Spleen (tissue), 11 donors: ENCODE measurements at regions not wholly inside any gene's neighbourhood (a gene's known extent, or its start where the extent isn't known, plus 50 kb on each side); places are given as distances from the start of the nearest gene placed in this dataset.

Experiments
- DNase-seq: peaks from one replicate; pipeline ENCODE4 v3.0.0-alpha.2; 2020
- H3K27ac ChIP-seq, 8 donors: fragments of 200-600 bp; sonication (generic) in 7 of 8; 1 replicate in 4 of 8; 2 replicates in 4 of 8; pipeline versions ENCODE4 v1.5.0 to v1.8.0; 2016 to 2021; ENCODE audit warnings: inconsistent platforms in 4 of 8, mild to moderate bottlenecking in 4 of 8, moderate library complexity in 1 of 8
- H3K27me3 ChIP-seq, 7 donors: fragments of 200-600 bp; sonication (generic) in 6 of 7; replicated peaks in 1 of 7; 1 replicate in 4 of 7; 2 replicates in 3 of 7; pipeline versions ENCODE4 v1.5.0 to v1.8.0; 2016 to 2021; ENCODE audit warnings: inconsistent platforms in 3 of 7, mild to moderate bottlenecking in 1 of 7
- H3K36me3 ChIP-seq, 6 donors: fragments of 200-600 bp; sonication (generic) in 5 of 6; 1 replicate in 4 of 6; 2 replicates in 2 of 6; pipeline versions ENCODE4 v1.5.0 to v1.8.0; 2016 to 2021; ENCODE audit warnings: inconsistent platforms in 2 of 6
- H3K4me1 ChIP-seq, 6 donors: fragments of 200-600 bp; sonication (generic) in 5 of 6; 1 replicate in 3 of 6; 2 replicates in 3 of 6; pipeline versions ENCODE4 v1.5.0 to v1.8.0; 2016 to 2021; ENCODE audit warnings: inconsistent platforms in 3 of 6
- H3K4me3 ChIP-seq, 8 donors: fragments of 200-600 bp; sonication (generic) in 7 of 8; 1 replicate in 4 of 8; 2 replicates in 4 of 8; pipeline versions ENCODE4 v1.5.0 to v1.8.0; 2016 to 2021; ENCODE audit warnings: inconsistent platforms in 4 of 8, mild to moderate bottlenecking in 4 of 8, moderate library complexity in 2 of 8
- H3K9me3 ChIP-seq, 8 donors: fragments of 200-600 bp; sonication (generic) in 7 of 8; 1 replicate in 4 of 8; 2 replicates in 4 of 8; pipeline versions ENCODE4 v1.5.0 to v1.8.0; 2016 to 2021; ENCODE audit warnings: inconsistent platforms in 4 of 8
- POLR2A ChIP-seq, 3 donors: fragments of 450-650 bp; IDR thresholded peaks; one replicate each; pipeline ENCODE4 v1.5.1; 2017; ENCODE audit warnings: antibody characterized with exemption in 3 of 3, mild to moderate bottlenecking in 1 of 3
- POLR2AphosphoS5 ChIP-seq, 3 donors: sonication (generic); formaldehyde crosslinking; IDR thresholded peaks; one replicate each; pipeline ENCODE4 v1.5.1; 2017; ENCODE audit warnings: antibody characterized with exemption in 3 of 3
- WGBS, 5 donors: extraction: QIAGEN DNeasy Blood & Tissue Kit in 3 of 5; methylation state at CpG; one replicate each; pipeline versions ENCODE4 v1.1.5 to v1.1.7; 2013 to 2018; 5-methylcytosine and 5-hydroxymethylcytosine counted together
- intact Hi-C: fragments of 100-400 bp; cut with DNase I; formaldehyde crosslinking; loops from one replicate; pipeline ENCODE4 v1.15.0; 2023; ENCODE audit warnings: low total_unique reads
- TF ChIP-seq, protein P1 (sequence below), 11 experiments: fragments of 200-600 bp in 7 of 11; fragments of 450-650 bp in 4 of 11; sonication (generic) in 4 of 11; IDR thresholded peaks in 8 of 11; conservative IDR thresholded peaks in 3 of 11; 1 replicate in 7 of 11; 2 replicates in 4 of 11; pipeline versions ENCODE4 v1.4.0 to v1.8.0; 2016 to 2021; ENCODE audit warnings: antibody characterized with exemption in 11 of 11, inconsistent platforms in 4 of 11, mild to moderate bottlenecking in 1 of 11
- donor health status: healthy with polysubstance abuse.
- donor health status: DM: no; HTN: no; CAD: no; lungs with moderate emphysema.
- donor health status: DM: no; HTN: no; CAD: no.
- donor health status: Bipolar disorder and iron deficiency.
- donor health status: healthy.
- donor health status: DM: no; HTN: no; CAD: no.
- donor health status: DM: yes; HTN: yes; CAD: no.

DNA sequence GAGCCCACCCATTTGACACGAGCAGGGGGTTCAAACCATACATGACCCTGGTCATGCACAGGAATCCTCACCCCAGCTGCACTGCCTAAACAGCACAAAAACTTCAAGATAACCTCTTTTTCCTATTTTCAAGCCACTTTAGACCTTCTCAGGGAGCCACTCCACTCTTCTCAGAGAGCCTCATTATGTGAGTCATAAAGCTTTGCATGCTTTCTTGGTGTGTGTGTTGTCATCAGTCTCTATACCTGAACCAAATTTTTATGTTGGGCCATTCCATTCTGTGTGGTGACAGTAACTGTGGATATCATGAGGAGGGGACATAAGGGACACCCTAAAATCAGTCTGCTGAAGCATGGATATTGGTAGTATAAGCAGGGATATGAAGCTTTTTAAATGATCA, 769.5 kb upstream of the API5 start:
- no peak overlapping the region for H3K27ac ChIP-seq
- intact Hi-C loops = no loop called here
- DNase-seq = no peak
- no peak overlapping the region for H3K4me3 ChIP-seq
- peaks cover 0 to 14% (median 4%) of the 10 kb centered on the region in 8 donors for H3K9me3 ChIP-seq
- no peaks in the 10 kb centered on the region for H3K4me1 ChIP-seq
- WGBS, 5 donors = 50 to 72% (median 59%) methylated on average over 1 of the region's 1 CpG
- TF ChIP-seq, protein P1, sequence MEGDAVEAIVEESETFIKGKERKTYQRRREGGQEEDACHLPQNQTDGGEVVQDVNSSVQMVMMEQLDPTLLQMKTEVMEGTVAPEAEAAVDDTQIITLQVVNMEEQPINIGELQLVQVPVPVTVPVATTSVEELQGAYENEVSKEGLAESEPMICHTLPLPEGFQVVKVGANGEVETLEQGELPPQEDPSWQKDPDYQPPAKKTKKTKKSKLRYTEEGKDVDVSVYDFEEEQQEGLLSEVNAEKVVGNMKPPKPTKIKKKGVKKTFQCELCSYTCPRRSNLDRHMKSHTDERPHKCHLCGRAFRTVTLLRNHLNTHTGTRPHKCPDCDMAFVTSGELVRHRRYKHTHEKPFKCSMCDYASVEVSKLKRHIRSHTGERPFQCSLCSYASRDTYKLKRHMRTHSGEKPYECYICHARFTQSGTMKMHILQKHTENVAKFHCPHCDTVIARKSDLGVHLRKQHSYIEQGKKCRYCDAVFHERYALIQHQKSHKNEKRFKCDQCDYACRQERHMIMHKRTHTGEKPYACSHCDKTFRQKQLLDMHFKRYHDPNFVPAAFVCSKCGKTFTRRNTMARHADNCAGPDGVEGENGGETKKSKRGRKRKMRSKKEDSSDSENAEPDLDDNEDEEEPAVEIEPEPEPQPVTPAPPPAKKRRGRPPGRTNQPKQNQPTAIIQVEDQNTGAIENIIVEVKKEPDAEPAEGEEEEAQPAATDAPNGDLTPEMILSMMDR (IDR thresholded peaks at IDR 0.05 in 8 of 11, conservative IDR thresholded peaks at IDR 0.05 in 3 of 11) = no peak
- TF ChIP-seq POLR2A (IDR thresholded peaks at IDR 0.05) = no peak
- no peak for TF ChIP-seq POLR2AphosphoS5 (IDR thresholded peaks at IDR 0.05)
- H3K36me3 ChIP-seq = no peaks in the 10 kb centered on the region
- H3K27me3 ChIP-seq = no peaks in the 10 kb centered on the region

DNA sequence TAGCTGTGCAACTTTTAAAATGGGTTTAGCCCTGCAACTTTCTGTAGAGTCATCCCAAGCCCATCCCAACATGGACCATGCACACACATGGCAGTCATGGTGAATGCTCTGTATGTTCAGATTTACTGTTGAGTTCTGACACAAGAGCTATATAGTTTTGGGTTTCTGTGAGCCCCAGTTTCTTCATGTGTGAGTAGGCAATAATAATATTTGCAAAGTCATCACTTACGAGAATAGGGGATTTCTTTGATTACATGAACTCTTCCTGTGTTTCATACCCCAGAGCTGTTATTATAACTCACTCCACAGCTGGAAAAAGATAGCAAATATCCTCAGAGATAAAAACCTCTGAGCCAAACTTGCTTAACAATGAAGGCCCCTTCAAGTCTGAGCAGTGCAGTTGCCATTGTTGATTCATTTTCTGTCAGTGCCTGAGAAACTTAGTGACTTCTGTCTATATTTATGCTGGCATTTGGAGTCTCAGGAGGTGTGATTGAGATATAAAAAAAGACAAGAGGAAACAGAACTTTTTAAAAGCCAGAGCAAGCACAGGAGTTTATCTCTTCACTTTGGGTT, 767.9 kb upstream of the API5 start:
- no peak for DNase-seq
- H3K4me3 ChIP-seq = no peak overlapping the region
- no peaks in the 10 kb centered on the region for H3K4me1 ChIP-seq
- 9 to 31% (median 16%) methylated on average over 1 of the region's 1 CpG for WGBS, 5 donors
- intact Hi-C loops = no loop called here
- H3K27me3 ChIP-seq = no peaks in the 10 kb centered on the region
- TF ChIP-seq, protein P1 (IDR thresholded peaks at IDR 0.05 in 8 of 11, conservative IDR thresholded peaks at IDR 0.05 in 3 of 11) = no peak
- TF ChIP-seq POLR2AphosphoS5 (IDR thresholded peaks at IDR 0.05) (no peak), POLR2A (IDR thresholded peaks at IDR 0.05) (no peak)
- no peak overlapping the region for H3K27ac ChIP-seq
- no peaks in the 10 kb centered on the region for H3K36me3 ChIP-seq
- H3K9me3 ChIP-seq = peaks cover 0 to 14% (median 4%) of the 10 kb centered on the region in 8 donors

DNA sequence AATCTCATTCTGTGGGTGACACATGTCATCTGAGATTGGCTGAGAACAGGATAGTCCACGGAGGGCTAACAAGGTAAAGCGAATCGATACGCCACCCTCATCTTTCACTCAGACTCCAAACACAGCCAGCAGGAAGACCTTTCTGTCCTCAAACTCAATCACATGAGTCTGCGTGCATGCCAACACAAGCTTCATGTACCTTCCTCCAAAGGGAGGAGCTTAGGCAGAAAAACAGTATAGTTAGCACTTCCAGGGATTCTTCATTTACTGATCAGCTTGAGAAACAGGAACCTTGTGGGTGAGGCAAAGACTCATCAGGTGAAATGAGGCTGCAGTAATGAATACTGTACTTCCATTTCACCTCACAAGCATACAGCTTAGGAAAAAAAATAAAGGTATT, 767.1 kb upstream of the API5 start:
- peaks cover 0 to 14% (median 4%) of the 10 kb centered on the region in 8 donors for H3K9me3 ChIP-seq
- intact Hi-C loops = no loop called here
- no peak overlapping the region for H3K4me3 ChIP-seq
- TF ChIP-seq, protein P1 (IDR thresholded peaks at IDR 0.05 in 8 of 11, conservative IDR thresholded peaks at IDR 0.05 in 3 of 11) = no peak
- TF ChIP-seq POLR2A (IDR thresholded peaks at IDR 0.05) (no peak), POLR2AphosphoS5 (IDR thresholded peaks at IDR 0.05) (no peak)
- WGBS, 5 donors = 68 to 75% (median 72%) methylated on average over 5 of the region's 5 CpGs
- H3K36me3 ChIP-seq = no peaks in the 10 kb centered on the region
- H3K27ac ChIP-seq = no peak overlapping the region
- H3K4me1 ChIP-seq = no peaks in the 10 kb centered on the region
- no peaks in the 10 kb centered on the region for H3K27me3 ChIP-seq
- DNase-seq = no peak

DNA sequence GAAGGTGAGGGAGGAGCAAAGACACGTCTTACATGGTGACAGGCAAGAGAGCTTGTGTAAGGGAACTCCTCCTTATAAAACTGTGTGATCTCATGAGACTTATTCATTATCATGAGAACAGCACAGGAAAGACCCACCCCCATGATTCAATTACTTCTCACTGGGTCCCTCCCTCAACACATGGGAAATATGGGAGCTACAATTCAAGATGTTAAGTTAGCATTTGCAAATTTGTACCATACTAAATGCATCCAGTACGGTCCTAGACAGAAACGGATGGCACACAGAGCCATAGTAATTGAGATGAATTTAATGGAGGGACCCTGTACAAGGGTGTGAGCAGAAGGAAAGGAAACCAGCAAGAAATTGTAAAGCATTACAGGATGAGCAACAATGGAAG, 765.8 kb upstream of the API5 start:
- no peaks in the 10 kb centered on the region for H3K4me1 ChIP-seq
- DNase-seq = no peak
- TF ChIP-seq POLR2A (IDR thresholded peaks at IDR 0.05) (no peak), POLR2AphosphoS5 (IDR thresholded peaks at IDR 0.05) (no peak)
- TF ChIP-seq, protein P1 (IDR thresholded peaks at IDR 0.05 in 8 of 11, conservative IDR thresholded peaks at IDR 0.05 in 3 of 11) = no peak
- H3K9me3 ChIP-seq = peaks cover 0 to 12% (median 4%) of the 10 kb centered on the region in 8 donors
- no peaks in the 10 kb centered on the region for H3K27me3 ChIP-seq
- no peak overlapping the region for H3K4me3 ChIP-seq
- H3K27ac ChIP-seq = no peak overlapping the region
- intact Hi-C loops = no loop called here
- 81 to 94% (median 82%) methylated on average over 3 of the region's 3 CpGs for WGBS, 5 donors
- no peaks in the 10 kb centered on the region for H3K36me3 ChIP-seq
